ENCODE measurements at regions not wholly inside any gene's neighbourhood (a gene's known extent, or its start where the extent isn't known, plus 50 kb on each side); places are given as distances from the start of the nearest gene placed in this dataset.

DNA sequence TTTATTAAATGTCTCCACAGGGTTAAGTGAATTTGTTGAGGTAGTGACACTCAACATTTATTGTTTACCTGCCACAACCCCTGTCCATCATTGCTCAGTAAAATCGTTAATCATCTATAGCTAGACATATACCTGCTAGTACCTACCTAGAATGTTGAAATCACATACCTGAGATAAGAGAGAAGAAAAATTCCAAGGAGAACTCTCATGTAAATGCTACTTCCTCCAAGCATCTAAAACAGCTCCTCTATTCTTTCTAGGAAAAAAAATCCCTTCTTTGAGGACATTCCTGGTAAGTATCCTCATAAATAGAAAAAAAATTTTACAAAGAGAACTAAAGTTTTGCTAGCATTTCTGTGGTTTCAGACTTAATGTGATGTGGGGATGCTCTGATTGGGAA, 325.1 kb downstream of the DAD1 start:
- H3K27me3 ChIP-seq (ENCODE audit: control insufficient read depth, extremely low read depth, insufficient read depth, low read length), result no peaks in the 10 kb centered on the region
- H3K4me2 ChIP-seq (ENCODE audit: control insufficient read depth, extremely low read depth, insufficient read depth, low read depth, low read length), result no peak overlapping the region
- DNase-seq (ENCODE audit: low read depth, low spot score), result no peak
- no peak for FAIRE-seq
- peaks cover 2% of the 10 kb centered on the region for H3K9me1 ChIP-seq (ENCODE audit: control insufficient read depth, extremely low read depth, insufficient read depth, low read length)
- peaks cover 38% of the 10 kb centered on the region for H3K4me1 ChIP-seq (ENCODE audit: control insufficient read depth, extremely low read depth, insufficient read depth, low read length)
- no peaks in the 10 kb centered on the region for H3K9me3 ChIP-seq (ENCODE audit: control insufficient read depth, low read depth, low read length)
- H4K20me1 ChIP-seq (ENCODE audit: control insufficient read depth, extremely low read depth, insufficient read depth, low read length), result no peaks in the 10 kb centered on the region
- dilution Hi-C loops (cut with MboI; ENCODE audit: extremely low pct_ligation_motif_present, low sequenced_read_pairs), result no loop called here
- no peaks in the 10 kb centered on the region for H3K36me3 ChIP-seq (ENCODE audit: control insufficient read depth in 2 of 2, extremely low read depth in 1 of 2, insufficient read depth in 2 of 2, low read length in 2 of 2)
- no peak for TF ChIP-seq CTCF (optimal IDR thresholded peaks at IDR 0.05 in 1 of 3, IDR thresholded peaks at IDR 0.05 in 1 of 3, conservative IDR thresholded peaks at IDR 0.05 in 1 of 3; ENCODE audit: extremely low read depth in 1 of 3, insufficient read depth in 2 of 3, low read length in 3 of 3)
- TF ChIP-seq EZH2 (IDR thresholded peaks at IDR 0.05; ENCODE audit: low read length), result no peak
- no peak overlapping the region for H2AFZ ChIP-seq (ENCODE audit: control insufficient read depth, low read length)
- no peaks in the 10 kb centered on the region for H3K79me2 ChIP-seq (ENCODE audit: control insufficient read depth, insufficient read depth, low read length)
- H3K27ac ChIP-seq (ENCODE audit: control insufficient read depth, insufficient read depth, low read length), result no peak overlapping the region
- no peak overlapping the region for H3K4me3 ChIP-seq (ENCODE audit: control insufficient read depth in 2 of 3, extremely low read depth in 1 of 3, insufficient read depth in 2 of 3, low read depth in 1 of 3, low read length in 3 of 3)
- no peak overlapping the region for H3K9ac ChIP-seq (ENCODE audit: control insufficient read depth, extremely low read depth, insufficient read depth, low read length)

GRCh38 chr14:22262881-22263280, 326.1 kb downstream of the DAD1 start:
- no peak overlapping the region for H2AFZ ChIP-seq (ENCODE audit: control insufficient read depth, low read length)
- H3K9me1 ChIP-seq (ENCODE audit: control insufficient read depth, extremely low read depth, insufficient read depth, low read length), result peaks cover 2% of the 10 kb centered on the region
- TF ChIP-seq CTCF (optimal IDR thresholded peaks at IDR 0.05 in 1 of 3, IDR thresholded peaks at IDR 0.05 in 1 of 3, conservative IDR thresholded peaks at IDR 0.05 in 1 of 3; ENCODE audit: extremely low read depth in 1 of 3, insufficient read depth in 2 of 3, low read length in 3 of 3), result no peak
- no peak for TF ChIP-seq EZH2 (IDR thresholded peaks at IDR 0.05; ENCODE audit: low read length)
- DNase-seq (ENCODE audit: low read depth, low spot score) (no peak), FAIRE-seq (no peak)
- no peaks in the 10 kb centered on the region for H3K79me2 ChIP-seq (ENCODE audit: control insufficient read depth, insufficient read depth, low read length)
- H3K4me1 ChIP-seq (ENCODE audit: control insufficient read depth, extremely low read depth, insufficient read depth, low read length), result peaks cover 27% of the 10 kb centered on the region
- H3K9ac ChIP-seq (ENCODE audit: control insufficient read depth, extremely low read depth, insufficient read depth, low read length), result no peak overlapping the region
- H3K27me3 ChIP-seq (ENCODE audit: control insufficient read depth, extremely low read depth, insufficient read depth, low read length), result no peaks in the 10 kb centered on the region
- H3K4me2 ChIP-seq (ENCODE audit: control insufficient read depth, extremely low read depth, insufficient read depth, low read depth, low read length), result no peak overlapping the region
- H3K9me3 ChIP-seq (ENCODE audit: control insufficient read depth, low read depth, low read length), result no peaks in the 10 kb centered on the region
- dilution Hi-C loops (cut with MboI; ENCODE audit: extremely low pct_ligation_motif_present, low sequenced_read_pairs), result no loop called here
- no peaks in the 10 kb centered on the region for H3K36me3 ChIP-seq (ENCODE audit: control insufficient read depth in 2 of 2, extremely low read depth in 1 of 2, insufficient read depth in 2 of 2, low read length in 2 of 2)
- no peaks in the 10 kb centered on the region for H4K20me1 ChIP-seq (ENCODE audit: control insufficient read depth, extremely low read depth, insufficient read depth, low read length)
- no peak overlapping the region for H3K27ac ChIP-seq (ENCODE audit: control insufficient read depth, insufficient read depth, low read length)
- no peak overlapping the region for H3K4me3 ChIP-seq (ENCODE audit: control insufficient read depth in 2 of 3, extremely low read depth in 1 of 3, insufficient read depth in 2 of 3, low read depth in 1 of 3, low read length in 3 of 3)
